Esophagus muscularis mucosa (tissue), 4 donors: ENCODE measurements at regions not wholly inside any gene's neighbourhood (a gene's known extent, or its start where the extent isn't known, plus 50 kb on each side); places are given as distances from the start of the nearest gene placed in this dataset.

Experiments
- CTCF ChIP-seq, 3 experiments: fragments of 200-600 bp in 2 of 3; fragments of 450-650 bp in 1 of 3; sonication (generic) in 2 of 3; IDR thresholded peaks; one replicate each; pipeline ENCODE4 v1.5.1; 2017 to 2019; ENCODE audit warnings: antibody characterized with exemption in 3 of 3, mild to moderate bottlenecking in 2 of 3, moderate library complexity in 1 of 3
- EP300 ChIP-seq: sonication (generic); formaldehyde crosslinking; IDR thresholded peaks from one replicate; pipeline ENCODE4 v1.6.1; 2017; ENCODE audit warnings: antibody characterized with exemption
- POLR2AphosphoS5 ChIP-seq, 2 donors: sonication (generic); formaldehyde crosslinking; IDR thresholded peaks; one replicate each; pipeline ENCODE4 v1.6.1; 2017; ENCODE audit warnings: antibody characterized with exemption in 2 of 2

- no peak for TF ChIP-seq CTCF (IDR thresholded peaks at IDR 0.05)
- no peak for TF ChIP-seq EP300
- TF ChIP-seq POLR2AphosphoS5 (IDR thresholded peaks at IDR 0.05): no peak
These were observed 59.3 kb downstream of the PHETA1 start for GRCh38 chr12:111309584-111309983.
